ENCODE measurements at regions not wholly inside any gene's neighbourhood (a gene's known extent, or its start where the extent isn't known, plus 50 kb on each side); places are given as distances from the start of the nearest gene placed in this dataset.

GRCh38 chr2:57834666-57835065, 211.9 kb upstream of the VRK2 start:
- H3K9me3 ChIP-seq (ENCODE audit: low read depth, low read length) = no peaks in the 10 kb centered on the region
- H3K27ac ChIP-seq = no peak overlapping the region
- H3K4me3 ChIP-seq = no peak overlapping the region
- H3K36me3 ChIP-seq (ENCODE audit: insufficient read depth, low read length) = no peaks in the 10 kb centered on the region
- no peak overlapping the region for H3K9ac ChIP-seq (ENCODE audit: insufficient read length)
- no peak for DNase-seq (ENCODE audit: low read depth, low spot score)
- no peak for TF ChIP-seq POLR2AphosphoS5 (IDR thresholded peaks at IDR 0.05; ENCODE audit: borderline replicate concordance, low read depth, low read length)

- Histone ChIP-seq H3K9ac (ENCODE audit: insufficient read length) (no peak overlapping the region), H3K4me3 (no peak overlapping the region), H3K9me3 (ENCODE audit: low read depth, low read length) (no peaks in the 10 kb centered on the region), H3K36me3 (ENCODE audit: insufficient read depth, low read length) (no peaks in the 10 kb centered on the region), H3K27ac (no peak overlapping the region)
- DNase-seq (ENCODE audit: low read depth, low spot score) = no peak
- TF ChIP-seq POLR2AphosphoS5 (IDR thresholded peaks at IDR 0.05; ENCODE audit: borderline replicate concordance, low read depth, low read length) = no peak
- no peak for TF ChIP-seq FOXP2 (optimal IDR thresholded peaks at IDR 0.05; ENCODE audit: control extremely low read depth, extremely low read length, insufficient read depth)
- no peak for TF ChIP-seq EZH2 (IDR thresholded peaks at IDR 0.05)
These were observed 204.1 kb upstream of the VRK2 start for GRCh38 chr2:57842531-57842930.

DNA sequence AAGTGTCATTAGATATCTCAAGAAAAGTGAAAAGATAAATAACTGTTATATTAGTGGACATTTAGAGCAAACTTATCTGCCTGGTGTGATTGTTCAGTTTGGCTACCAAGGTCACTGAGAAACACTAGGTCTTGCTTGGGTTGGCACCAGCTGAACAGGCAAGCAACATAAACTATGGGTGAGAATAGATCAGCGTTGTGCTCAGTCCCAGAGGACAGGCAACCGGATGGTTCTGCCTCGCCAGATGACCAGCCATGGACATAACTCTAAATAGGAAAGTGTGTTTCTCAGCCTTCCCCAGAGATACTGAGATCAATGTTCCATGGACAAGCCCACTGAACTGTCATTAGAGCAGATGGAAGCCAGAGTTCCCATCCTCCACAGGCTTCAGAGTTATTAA, 203.4 kb upstream of the VRK2 start:
- H3K36me3 ChIP-seq (ENCODE audit: insufficient read depth, low read length) = no peaks in the 10 kb centered on the region

DNA sequence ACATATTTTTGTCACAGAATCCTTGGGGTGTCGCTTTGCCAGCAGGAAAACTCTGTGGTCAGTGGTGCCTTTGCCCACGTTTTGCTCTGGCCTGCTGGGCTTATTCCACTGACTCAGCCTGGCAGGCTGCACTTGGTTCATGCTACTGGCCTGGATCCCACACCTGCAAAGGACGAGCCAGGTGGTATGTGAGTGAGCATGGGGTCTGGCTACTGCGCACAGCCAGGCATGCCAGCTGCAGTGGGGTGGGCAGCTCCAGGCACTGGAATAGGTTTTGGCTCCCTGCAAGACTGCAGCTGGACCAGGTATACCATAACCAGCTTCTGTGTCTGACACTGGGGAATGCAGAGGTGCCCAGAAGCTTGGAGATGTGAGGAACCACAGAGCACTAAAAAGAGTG, 197.9 kb upstream of the VRK2 start:
- Histone ChIP-seq H3K4me3 (no peak overlapping the region), H3K36me3 (ENCODE audit: insufficient read depth, low read length) (no peaks in the 10 kb centered on the region), H3K27ac (no peak overlapping the region), H3K9me3 (ENCODE audit: low read depth, low read length) (no peaks in the 10 kb centered on the region), H3K9ac (ENCODE audit: insufficient read length) (no peak overlapping the region)
- TF ChIP-seq POLR2AphosphoS5 (IDR thresholded peaks at IDR 0.05; ENCODE audit: borderline replicate concordance, low read depth, low read length) (no peak), EZH2 (IDR thresholded peaks at IDR 0.05) (no peak), FOXP2 (optimal IDR thresholded peaks at IDR 0.05; ENCODE audit: control extremely low read depth, extremely low read length, insufficient read depth) (no peak)
- DNase-seq (ENCODE audit: low read depth, low spot score) = no peak

More for the DNA sequence above, 203.4 kb upstream of the VRK2 start:
- DNase-seq (ENCODE audit: low read depth, low spot score) = no peak
- no peak overlapping the region for H3K9ac ChIP-seq (ENCODE audit: insufficient read length)
- TF ChIP-seq FOXP2 (optimal IDR thresholded peaks at IDR 0.05; ENCODE audit: control extremely low read depth, extremely low read length, insufficient read depth) = no peak
- TF ChIP-seq POLR2AphosphoS5 (IDR thresholded peaks at IDR 0.05; ENCODE audit: borderline replicate concordance, low read depth, low read length) = no peak
- TF ChIP-seq EZH2 (IDR thresholded peaks at IDR 0.05) = no peak
- H3K4me3 ChIP-seq = no peak overlapping the region
- no peak overlapping the region for H3K27ac ChIP-seq
- no peaks in the 10 kb centered on the region for H3K9me3 ChIP-seq (ENCODE audit: low read depth, low read length)

DNA sequence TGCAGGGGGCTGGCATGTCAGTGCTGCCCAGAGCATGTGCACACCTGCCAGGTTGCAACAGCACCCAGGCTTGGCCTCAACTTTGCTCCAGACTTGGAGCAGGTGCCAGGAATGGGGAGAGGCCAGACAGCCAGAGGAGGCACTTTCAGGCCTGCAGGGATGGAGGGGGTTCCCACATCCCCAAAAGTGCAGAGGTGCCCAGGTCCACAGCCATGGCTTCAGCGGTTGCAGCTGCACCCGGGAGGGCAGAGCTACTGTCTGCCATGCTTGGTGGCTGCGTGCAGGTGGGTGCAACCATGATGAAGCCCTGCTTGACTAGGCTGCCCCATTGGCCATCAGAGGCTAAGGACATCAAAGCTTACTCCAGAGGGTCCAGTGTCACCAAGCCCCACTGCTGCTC, 196.8 kb upstream of the VRK2 start:
- no peaks in the 10 kb centered on the region for H3K9me3 ChIP-seq (ENCODE audit: low read depth, low read length)
- H3K9ac ChIP-seq (ENCODE audit: insufficient read length) = no peak overlapping the region
- no peak overlapping the region for H3K4me3 ChIP-seq
- no peak overlapping the region for H3K27ac ChIP-seq
- H3K36me3 ChIP-seq (ENCODE audit: insufficient read depth, low read length) = no peaks in the 10 kb centered on the region
- no peak for TF ChIP-seq EZH2 (IDR thresholded peaks at IDR 0.05)
- TF ChIP-seq FOXP2 (optimal IDR thresholded peaks at IDR 0.05; ENCODE audit: control extremely low read depth, extremely low read length, insufficient read depth) = no peak
- no peak for TF ChIP-seq POLR2AphosphoS5 (IDR thresholded peaks at IDR 0.05; ENCODE audit: borderline replicate concordance, low read depth, low read length)
- no peak for DNase-seq (ENCODE audit: low read depth, low spot score)

GRCh38 chr2:57850415-57851130, 196.0 kb upstream of the VRK2 start:
- TF ChIP-seq FOXP2 (optimal IDR thresholded peaks at IDR 0.05; ENCODE audit: control extremely low read depth, extremely low read length, insufficient read depth) = no peak
- no peak overlapping the region for H3K9ac ChIP-seq (ENCODE audit: insufficient read length)
- no peaks in the 10 kb centered on the region for H3K9me3 ChIP-seq (ENCODE audit: low read depth, low read length)
- DNase-seq (ENCODE audit: low read depth, low spot score) = no peak
- H3K4me3 ChIP-seq = no peak overlapping the region
- H3K27ac ChIP-seq = no peak overlapping the region
- no peaks in the 10 kb centered on the region for H3K36me3 ChIP-seq (ENCODE audit: insufficient read depth, low read length)

- Histone ChIP-seq H3K36me3 (ENCODE audit: insufficient read depth, low read length) (no peaks in the 10 kb centered on the region), H3K4me3 (no peak overlapping the region), H3K27ac (no peak overlapping the region), H3K9me3 (ENCODE audit: low read depth, low read length) (no peaks in the 10 kb centered on the region), H3K9ac (ENCODE audit: insufficient read length) (no peak overlapping the region)
- no peak for TF ChIP-seq FOXP2 (optimal IDR thresholded peaks at IDR 0.05; ENCODE audit: control extremely low read depth, extremely low read length, insufficient read depth)
- no peak for TF ChIP-seq EZH2 (IDR thresholded peaks at IDR 0.05)
- no peak for TF ChIP-seq POLR2AphosphoS5 (IDR thresholded peaks at IDR 0.05; ENCODE audit: borderline replicate concordance, low read depth, low read length)
- DNase-seq (ENCODE audit: low read depth, low spot score) = no peak
These were observed 191.4 kb upstream of the VRK2 start for GRCh38 chr2:57855212-57855611.

- H3K4me3 ChIP-seq = no peak overlapping the region
- no peak overlapping the region for H3K9ac ChIP-seq (ENCODE audit: insufficient read length)
- no peak overlapping the region for H3K27ac ChIP-seq
- TF ChIP-seq EZH2 (IDR thresholded peaks at IDR 0.05) (no peak), FOXP2 (optimal IDR thresholded peaks at IDR 0.05; ENCODE audit: control extremely low read depth, extremely low read length, insufficient read depth) (no peak), POLR2AphosphoS5 (IDR thresholded peaks at IDR 0.05; ENCODE audit: borderline replicate concordance, low read depth, low read length) (no peak)
- no peaks in the 10 kb centered on the region for H3K36me3 ChIP-seq (ENCODE audit: insufficient read depth, low read length)
- no peak for DNase-seq (ENCODE audit: low read depth, low spot score)
- no peaks in the 10 kb centered on the region for H3K9me3 ChIP-seq (ENCODE audit: low read depth, low read length)
These were observed 186.9 kb upstream of the VRK2 start for GRCh38 chr2:57859755-57860154.

GRCh38 chr2:57862153-57862552, 184.5 kb upstream of the VRK2 start:
- H3K4me3 ChIP-seq = no peak overlapping the region
- no peak overlapping the region for H3K9ac ChIP-seq (ENCODE audit: insufficient read length)
- DNase-seq (ENCODE audit: low read depth, low spot score) = no peak
- no peak overlapping the region for H3K27ac ChIP-seq
- TF ChIP-seq EZH2 (IDR thresholded peaks at IDR 0.05) (no peak), POLR2AphosphoS5 (IDR thresholded peaks at IDR 0.05; ENCODE audit: borderline replicate concordance, low read depth, low read length) (no peak), FOXP2 (optimal IDR thresholded peaks at IDR 0.05; ENCODE audit: control extremely low read depth, extremely low read length, insufficient read depth) (no peak)
- no peaks in the 10 kb centered on the region for H3K9me3 ChIP-seq (ENCODE audit: low read depth, low read length)
- H3K36me3 ChIP-seq (ENCODE audit: insufficient read depth, low read length) = no peaks in the 10 kb centered on the region
